HEK293 (cell line): ENCODE measurements at regions not wholly inside any gene's neighbourhood (a gene's known extent, or its start where the extent isn't known, plus 50 kb on each side); places are given as distances from the start of the nearest gene placed in this dataset.

Experiments used
- ATF2 ChIP-seq: fragments of 450-650 bp; formaldehyde crosslinking; IDR thresholded peaks from 2 replicates; pipeline ENCODE4 v1.5.1; 2016; ENCODE audit warnings: missing biosample characterization, missing genetic modification characterization, low read depth
- CTCF ChIP-seq: fragments of 450-650 bp; formaldehyde crosslinking; IDR thresholded peaks from 2 replicates; pipeline ENCODE4 v1.5.1; 2016; ENCODE audit warnings: missing biosample characterization, missing genetic modification characterization
- GLI2 ChIP-seq: fragments of 450-650 bp; formaldehyde crosslinking; IDR thresholded peaks from 2 replicates; pipeline ENCODE4; 2017; ENCODE audit warnings: missing biosample characterization, missing genetic modification characterization, low read depth, borderline replicate concordance
- KLF16 ChIP-seq: fragments of 450-650 bp; formaldehyde crosslinking; IDR thresholded peaks from 2 replicates; pipeline ENCODE4 v1.5.1; 2017; ENCODE audit warnings: missing biosample characterization, missing genetic modification characterization
- KLF9 ChIP-seq: fragments of 450-650 bp; formaldehyde crosslinking; IDR thresholded peaks from 2 replicates; pipeline ENCODE4 v1.5.1; 2016; ENCODE audit warnings: missing biosample characterization, missing genetic modification characterization, low read depth
- OSR2 ChIP-seq: fragments of 450-650 bp; formaldehyde crosslinking; IDR thresholded peaks from 2 replicates; pipeline ENCODE4 v1.5.1; 2016; ENCODE audit warnings: missing biosample characterization, missing genetic modification characterization
- PRDM4 ChIP-seq: fragments of 450-650 bp; formaldehyde crosslinking; IDR thresholded peaks from 2 replicates; pipeline ENCODE4 v1.5.1; 2017; ENCODE audit warnings: missing biosample characterization, missing genetic modification characterization
- SETDB1 ChIP-seq: IDR thresholded peaks from one replicate; pipeline ENCODE4 v1.6.1; 2017; ENCODE audit warnings: mild to moderate bottlenecking, low read length, moderate library complexity, mixed read lengths; ENCODE audit not compliant: insufficient read length
- ZFHX2 ChIP-seq: fragments of 450-650 bp; formaldehyde crosslinking; conservative IDR thresholded peaks from 2 replicates; pipeline ENCODE4 v1.5.1; 2016; ENCODE audit warnings: missing biosample characterization, missing genetic modification characterization
- ZFP3 ChIP-seq: fragments of 450-650 bp; formaldehyde crosslinking; IDR thresholded peaks from 2 replicates; pipeline ENCODE4 v1.5.1; 2016; ENCODE audit warnings: low read depth, missing biosample characterization, missing genetic modification characterization
- ZIC2 ChIP-seq: fragments of 450-650 bp; formaldehyde crosslinking; IDR thresholded peaks from 2 replicates; pipeline ENCODE4 v1.5.1; 2016; ENCODE audit warnings: missing biosample characterization, missing genetic modification characterization
- ZNF175 ChIP-seq: fragments of 450-650 bp; formaldehyde crosslinking; IDR thresholded peaks from 2 replicates; pipeline ENCODE4 v1.5.1; 2016; ENCODE audit warnings: missing biosample characterization, missing genetic modification characterization
- ZNF248 ChIP-seq: fragments of 450-650 bp; formaldehyde crosslinking; IDR thresholded peaks from 2 replicates; pipeline ENCODE4 v1.5.1; 2017; ENCODE audit warnings: missing biosample characterization, missing genetic modification characterization
- ZNF274 ChIP-seq, 2 experiments: fragments of 200-500 bp in 1 of 2; fragments of 450-650 bp in 1 of 2; sonication (Bioruptor generic) in 1 of 2; formaldehyde crosslinking in 1 of 2; IDR thresholded peaks; 2 replicates each; pipeline versions ENCODE4 v1.5.1 to v1.6.1; 2014 to 2016; ENCODE audit warnings: borderline replicate concordance in 1 of 2, inconsistent platforms in 1 of 2, low read length in 1 of 2, missing biosample characterization in 1 of 2, missing genetic modification characterization in 1 of 2
- ZNF280C ChIP-seq: fragments of 450-650 bp; formaldehyde crosslinking; IDR thresholded peaks from 2 replicates; pipeline ENCODE4 v1.5.1; 2016; ENCODE audit warnings: missing biosample characterization, missing genetic modification characterization
- ZNF423 ChIP-seq: fragments of 450-650 bp; formaldehyde crosslinking; IDR thresholded peaks from 2 replicates; pipeline ENCODE4 v1.5.1; 2016; ENCODE audit warnings: missing biosample characterization, missing genetic modification characterization
- ZNF621 ChIP-seq: fragments of 450-650 bp; formaldehyde crosslinking; IDR thresholded peaks from 2 replicates; pipeline ENCODE4 v1.5.1; 2017; ENCODE audit warnings: missing biosample characterization, missing genetic modification characterization
- ZNF623 ChIP-seq: fragments of 450-650 bp; formaldehyde crosslinking; IDR thresholded peaks from 2 replicates; pipeline ENCODE4 v1.5.1; 2016; ENCODE audit warnings: missing biosample characterization, missing genetic modification characterization
- ZNF664 ChIP-seq: fragments of 450-650 bp; formaldehyde crosslinking; IDR thresholded peaks from 2 replicates; pipeline ENCODE4 v1.5.1; 2016; ENCODE audit warnings: missing biosample characterization, missing genetic modification characterization
- ZNF776 ChIP-seq: fragments of 450-650 bp; formaldehyde crosslinking; IDR thresholded peaks from 2 replicates; pipeline ENCODE4 v1.5.0; 2017; ENCODE audit warnings: missing biosample characterization, missing genetic modification characterization, borderline replicate concordance
- ZSCAN30 ChIP-seq: fragments of 450-650 bp; IDR thresholded peaks from 2 replicates; pipeline ENCODE4 v1.5.1; 2018; ENCODE audit warnings: missing biosample characterization, mild to moderate bottlenecking, missing genetic modification characterization, moderate library complexity
- TF ChIP-seq, protein P1 (sequence below): fragments of 450-650 bp; formaldehyde crosslinking; IDR thresholded peaks from 2 replicates; pipeline ENCODE4 v1.5.0; 2017; ENCODE audit warnings: missing biosample characterization, missing genetic modification characterization, borderline replicate concordance
- TF ChIP-seq, protein P2 (sequence below): fragments of 450-650 bp; IDR thresholded peaks from 2 replicates; pipeline ENCODE4 v1.5.1; 2018; ENCODE audit warnings: missing biosample characterization, mild to moderate bottlenecking, missing genetic modification characterization

DNA sequence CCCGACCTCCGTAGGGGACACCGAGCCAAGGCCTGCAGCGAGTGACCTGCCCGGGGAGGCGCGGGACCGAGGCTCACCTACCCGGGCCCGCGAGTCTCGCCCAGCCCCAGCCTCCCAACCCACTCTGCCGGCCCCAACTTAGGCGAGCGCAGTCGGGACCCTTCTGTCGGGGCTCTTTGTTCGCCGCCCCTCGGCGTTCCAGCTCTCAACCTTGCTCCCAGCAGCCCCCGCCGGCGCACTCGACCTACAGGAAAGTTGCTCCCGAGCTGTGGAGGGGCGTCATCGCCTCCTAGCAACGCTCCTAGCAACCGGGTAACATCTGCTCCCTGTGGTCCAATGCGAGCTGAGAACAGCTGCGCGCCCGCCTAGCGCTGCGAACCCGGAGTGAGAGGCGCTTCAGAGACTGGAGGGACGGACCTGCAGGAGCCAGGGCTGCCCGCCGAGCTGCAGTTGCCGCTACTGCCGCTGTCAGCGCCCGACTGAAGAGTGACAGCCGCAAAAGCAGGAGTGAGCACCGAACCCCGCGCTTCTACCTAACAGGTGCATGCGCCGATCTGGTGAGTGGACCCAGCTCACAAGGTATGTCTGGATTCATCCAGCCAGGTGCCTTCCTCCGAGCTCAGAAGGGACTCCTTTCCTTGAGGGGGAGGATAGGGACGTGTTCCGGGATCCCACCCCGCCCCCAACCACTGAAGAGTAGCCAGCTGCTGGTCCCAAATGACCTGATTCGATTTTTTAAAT lies 355.0 kb downstream of the SNAPC1 start (continued):
- TF ChIP-seq, protein P1, sequence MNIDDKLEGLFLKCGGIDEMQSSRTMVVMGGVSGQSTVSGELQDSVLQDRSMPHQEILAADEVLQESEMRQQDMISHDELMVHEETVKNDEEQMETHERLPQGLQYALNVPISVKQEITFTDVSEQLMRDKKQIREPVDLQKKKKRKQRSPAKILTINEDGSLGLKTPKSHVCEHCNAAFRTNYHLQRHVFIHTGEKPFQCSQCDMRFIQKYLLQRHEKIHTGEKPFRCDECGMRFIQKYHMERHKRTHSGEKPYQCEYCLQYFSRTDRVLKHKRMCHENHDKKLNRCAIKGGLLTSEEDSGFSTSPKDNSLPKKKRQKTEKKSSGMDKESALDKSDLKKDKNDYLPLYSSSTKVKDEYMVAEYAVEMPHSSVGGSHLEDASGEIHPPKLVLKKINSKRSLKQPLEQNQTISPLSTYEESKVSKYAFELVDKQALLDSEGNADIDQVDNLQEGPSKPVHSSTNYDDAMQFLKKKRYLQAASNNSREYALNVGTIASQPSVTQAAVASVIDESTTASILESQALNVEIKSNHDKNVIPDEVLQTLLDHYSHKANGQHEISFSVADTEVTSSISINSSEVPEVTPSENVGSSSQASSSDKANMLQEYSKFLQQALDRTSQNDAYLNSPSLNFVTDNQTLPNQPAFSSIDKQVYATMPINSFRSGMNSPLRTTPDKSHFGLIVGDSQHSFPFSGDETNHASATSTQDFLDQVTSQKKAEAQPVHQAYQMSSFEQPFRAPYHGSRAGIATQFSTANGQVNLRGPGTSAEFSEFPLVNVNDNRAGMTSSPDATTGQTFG (tag by site-specific recombination) = no peak
- TF ChIP-seq ZNF274 (IDR thresholded peaks at IDR 0.05; ENCODE audit: low read length) (no peak), ZNF274 (tag by site-specific recombination; IDR thresholded peaks at IDR 0.05; ENCODE audit: borderline replicate concordance) (no peak), OSR2 (tag by site-specific recombination) (peak; percentile 63; the same call in 1 of the 2 replicates), ATF2 (no peak), ZNF776 (tag by site-specific recombination) (no peak), KLF9 (tag by site-specific recombination) (no peak), ZIC2 (tag by site-specific recombination) (peak; percentile 73), ZNF175 (tag by site-specific recombination) (no peak), ZNF248 (tag by site-specific recombination) (no peak), KLF16 (tag by site-specific recombination) (no peak), SETDB1 (no peak), ZNF623 (tag by site-specific recombination) (no peak), ZFP3 (tag by site-specific recombination) (no peak), ZSCAN30 (tag by site-specific recombination) (no peak), ZNF423 (tag by site-specific recombination) (no peak), ZNF664 (tag by site-specific recombination) (no peak), ZNF280C (no peak), CTCF (tag by site-specific recombination) (peak; percentile 48), GLI2 (tag by site-specific recombination) (no peak), ZNF621 (tag by site-specific recombination) (no peak), ZFHX2 (no peak), PRDM4 (tag by site-specific recombination) (no peak)
- TF ChIP-seq, protein P2, sequence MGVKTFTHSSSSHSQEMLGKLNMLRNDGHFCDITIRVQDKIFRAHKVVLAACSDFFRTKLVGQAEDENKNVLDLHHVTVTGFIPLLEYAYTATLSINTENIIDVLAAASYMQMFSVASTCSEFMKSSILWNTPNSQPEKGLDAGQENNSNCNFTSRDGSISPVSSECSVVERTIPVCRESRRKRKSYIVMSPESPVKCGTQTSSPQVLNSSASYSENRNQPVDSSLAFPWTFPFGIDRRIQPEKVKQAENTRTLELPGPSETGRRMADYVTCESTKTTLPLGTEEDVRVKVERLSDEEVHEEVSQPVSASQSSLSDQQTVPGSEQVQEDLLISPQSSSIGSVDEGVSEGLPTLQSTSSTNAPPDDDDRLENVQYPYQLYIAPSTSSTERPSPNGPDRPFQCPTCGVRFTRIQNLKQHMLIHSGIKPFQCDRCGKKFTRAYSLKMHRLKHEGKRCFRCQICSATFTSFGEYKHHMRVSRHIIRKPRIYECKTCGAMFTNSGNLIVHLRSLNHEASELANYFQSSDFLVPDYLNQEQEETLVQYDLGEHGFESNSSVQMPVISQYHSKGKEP = no peak
